Gastrocnemius medialis (tissue), 4 donors: ENCODE measurements at regions not wholly inside any gene's neighbourhood (a gene's known extent, or its start where the extent isn't known, plus 50 kb on each side); places are given as distances from the start of the nearest gene placed in this dataset.

Experiments
- POLR2A ChIP-seq, 2 donors: fragments of 450-650 bp; IDR thresholded peaks; one replicate each; pipeline ENCODE4 v1.6.1; 2017; ENCODE audit warnings: antibody characterized with exemption in 2 of 2, mild to moderate bottlenecking in 2 of 2, moderate library complexity in 2 of 2
- TF ChIP-seq, protein P1 (sequence below), 5 experiments: fragments of 450-650 bp in 3 of 5; fragments of 200-600 bp in 2 of 5; sonication (generic) in 2 of 5; IDR thresholded peaks in 4 of 5; conservative IDR thresholded peaks in 1 of 5; 1 replicate in 4 of 5; 2 replicates in 1 of 5; pipeline ENCODE4 v1.5.1; 2016 to 2019; ENCODE audit warnings: antibody characterized with exemption in 5 of 5, mild to moderate bottlenecking in 3 of 5, moderate library complexity in 3 of 5

DNA sequence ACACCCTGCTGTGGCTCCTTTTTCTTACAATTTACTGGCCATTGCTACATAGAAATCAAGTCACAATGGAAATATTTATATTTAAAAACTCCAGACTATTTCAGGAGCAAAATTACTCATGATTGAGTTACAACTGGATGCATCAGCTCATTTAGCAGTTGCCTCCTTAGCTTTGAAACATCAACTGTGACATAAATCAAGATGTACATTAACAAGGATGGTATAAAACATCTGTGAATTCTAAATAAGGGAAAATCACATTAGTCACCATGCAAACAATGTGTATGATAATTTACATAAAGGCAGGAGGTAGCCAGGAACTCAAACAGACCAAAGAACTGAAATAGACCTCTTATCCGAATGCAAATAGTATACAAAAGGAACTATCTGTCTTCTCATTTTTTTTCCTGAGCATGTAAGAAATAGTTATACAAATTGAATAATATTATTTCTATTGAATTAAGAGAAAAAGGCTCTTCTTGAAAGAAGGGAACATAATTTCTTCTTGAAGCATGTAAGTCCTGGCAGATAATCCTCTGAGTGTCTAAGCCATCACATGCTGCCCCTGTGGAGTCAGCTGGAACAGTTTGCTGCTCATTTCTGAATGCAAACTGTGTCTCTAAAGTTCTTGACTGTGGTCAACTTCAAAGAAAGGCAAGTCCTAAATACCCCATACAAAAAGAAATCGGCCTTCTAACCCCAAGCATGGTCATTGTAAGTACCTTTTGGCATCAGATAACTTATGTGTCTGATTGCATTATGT lies 151.2 kb downstream of the NAA11 start:
- TF ChIP-seq, protein P1, sequence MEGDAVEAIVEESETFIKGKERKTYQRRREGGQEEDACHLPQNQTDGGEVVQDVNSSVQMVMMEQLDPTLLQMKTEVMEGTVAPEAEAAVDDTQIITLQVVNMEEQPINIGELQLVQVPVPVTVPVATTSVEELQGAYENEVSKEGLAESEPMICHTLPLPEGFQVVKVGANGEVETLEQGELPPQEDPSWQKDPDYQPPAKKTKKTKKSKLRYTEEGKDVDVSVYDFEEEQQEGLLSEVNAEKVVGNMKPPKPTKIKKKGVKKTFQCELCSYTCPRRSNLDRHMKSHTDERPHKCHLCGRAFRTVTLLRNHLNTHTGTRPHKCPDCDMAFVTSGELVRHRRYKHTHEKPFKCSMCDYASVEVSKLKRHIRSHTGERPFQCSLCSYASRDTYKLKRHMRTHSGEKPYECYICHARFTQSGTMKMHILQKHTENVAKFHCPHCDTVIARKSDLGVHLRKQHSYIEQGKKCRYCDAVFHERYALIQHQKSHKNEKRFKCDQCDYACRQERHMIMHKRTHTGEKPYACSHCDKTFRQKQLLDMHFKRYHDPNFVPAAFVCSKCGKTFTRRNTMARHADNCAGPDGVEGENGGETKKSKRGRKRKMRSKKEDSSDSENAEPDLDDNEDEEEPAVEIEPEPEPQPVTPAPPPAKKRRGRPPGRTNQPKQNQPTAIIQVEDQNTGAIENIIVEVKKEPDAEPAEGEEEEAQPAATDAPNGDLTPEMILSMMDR (IDR thresholded peaks at IDR 0.05 in 4 of 5, conservative IDR thresholded peaks at IDR 0.05 in 1 of 5): no peak
- no peak for TF ChIP-seq POLR2A (IDR thresholded peaks at IDR 0.05)
